RWPE2 (cell line): ENCODE measurements at regions not wholly inside any gene's neighbourhood (a gene's known extent, or its start where the extent isn't known, plus 50 kb on each side); places are given as distances from the start of the nearest gene placed in this dataset.
"Not testable (repeated sequence)": the region's sequence is repeated elsewhere in the genome, so short reads cannot be mapped to it uniquely, and the experiment has no call there.

Source experiments
- ATAC-seq: fragments of 200-7000 bp; cut with Tn5 transposase; 3 replicates; pipeline ENCODE4 v1.9.1; 2021; ENCODE audit warnings: low read depth
- DNase-seq: peaks from one replicate; pipeline ENCODE4 v3.0.0-alpha.2; 2020; ENCODE audit warnings: low spot score
- H3K27ac ChIP-seq: fragments of 450-650 bp; 2 replicates; pipeline ENCODE4 v1.5.1; 2017; ENCODE audit warnings: mild to moderate bottlenecking; ENCODE audit not compliant: poor library complexity, severe bottlenecking
- H3K27me3 ChIP-seq: fragments of 250-450 bp; sonication (Bioruptor Pico); 2 replicates; pipeline ENCODE4 v1.5.1; 2021; ENCODE audit warnings: mild to moderate bottlenecking, moderate library complexity; ENCODE audit not compliant: insufficient read depth, poor library complexity, severe bottlenecking
- H3K36me3 ChIP-seq: fragments of 250-450 bp; sonication (Bioruptor Pico); 2 replicates; pipeline ENCODE4 v1.5.1; 2020; ENCODE audit warnings: low read depth, mild to moderate bottlenecking, moderate library complexity
- H3K4me1 ChIP-seq: fragments of 250-450 bp; sonication (Bioruptor Pico); 2 replicates; pipeline ENCODE4 v1.5.1; 2021; ENCODE audit warnings: mild to moderate bottlenecking, moderate library complexity; ENCODE audit not compliant: insufficient read depth, poor library complexity, severe bottlenecking
- H3K4me3 ChIP-seq: fragments of 250-450 bp; sonication (Bioruptor Pico); 2 replicates; pipeline ENCODE4 v1.5.1; 2021; ENCODE audit warnings: mild to moderate bottlenecking, moderate library complexity; ENCODE audit not compliant: severe bottlenecking
- H3K9me3 ChIP-seq: fragments of 250-450 bp; sonication (Bioruptor Pico); 2 replicates; pipeline ENCODE4 v1.5.1; 2021; ENCODE audit warnings: mild to moderate bottlenecking, moderate library complexity; ENCODE audit not compliant: severe bottlenecking
- TF ChIP-seq, protein P1 (sequence below): fragments of 450-650 bp; IDR thresholded peaks from one replicate; pipeline ENCODE4 v1.5.1; 2017; ENCODE audit warnings: mild to moderate bottlenecking, moderate library complexity; ENCODE audit not compliant: poor library complexity, severe bottlenecking

DNA sequence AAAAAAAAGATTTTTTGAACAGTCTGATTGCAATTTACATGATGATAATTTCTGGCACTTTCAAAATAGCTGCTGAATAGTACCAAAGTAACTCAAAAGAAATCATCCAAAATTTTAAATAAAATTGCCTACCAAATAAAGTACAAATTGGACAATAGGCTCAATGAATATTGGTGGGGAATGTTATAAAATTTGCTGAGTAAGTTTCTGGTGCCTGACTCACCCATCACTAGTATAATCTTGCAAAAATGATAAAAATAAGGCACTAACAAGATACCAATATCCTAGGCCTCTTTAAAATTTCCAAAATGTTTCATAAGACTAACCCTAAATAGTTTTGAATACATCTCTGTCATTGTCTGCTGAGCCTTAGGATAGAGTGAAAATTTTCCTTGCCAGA is 145.3 kb upstream of the LRFN5 start:
- ATAC-seq (no peak), DNase-seq (no peak)
- no peaks in the 10 kb centered on the region for H3K36me3 ChIP-seq
- H3K4me1 ChIP-seq: no peaks in the 10 kb centered on the region
- TF ChIP-seq, protein P1, sequence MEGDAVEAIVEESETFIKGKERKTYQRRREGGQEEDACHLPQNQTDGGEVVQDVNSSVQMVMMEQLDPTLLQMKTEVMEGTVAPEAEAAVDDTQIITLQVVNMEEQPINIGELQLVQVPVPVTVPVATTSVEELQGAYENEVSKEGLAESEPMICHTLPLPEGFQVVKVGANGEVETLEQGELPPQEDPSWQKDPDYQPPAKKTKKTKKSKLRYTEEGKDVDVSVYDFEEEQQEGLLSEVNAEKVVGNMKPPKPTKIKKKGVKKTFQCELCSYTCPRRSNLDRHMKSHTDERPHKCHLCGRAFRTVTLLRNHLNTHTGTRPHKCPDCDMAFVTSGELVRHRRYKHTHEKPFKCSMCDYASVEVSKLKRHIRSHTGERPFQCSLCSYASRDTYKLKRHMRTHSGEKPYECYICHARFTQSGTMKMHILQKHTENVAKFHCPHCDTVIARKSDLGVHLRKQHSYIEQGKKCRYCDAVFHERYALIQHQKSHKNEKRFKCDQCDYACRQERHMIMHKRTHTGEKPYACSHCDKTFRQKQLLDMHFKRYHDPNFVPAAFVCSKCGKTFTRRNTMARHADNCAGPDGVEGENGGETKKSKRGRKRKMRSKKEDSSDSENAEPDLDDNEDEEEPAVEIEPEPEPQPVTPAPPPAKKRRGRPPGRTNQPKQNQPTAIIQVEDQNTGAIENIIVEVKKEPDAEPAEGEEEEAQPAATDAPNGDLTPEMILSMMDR: no peak
- no peak overlapping the region for H3K4me3 ChIP-seq
- H3K9me3 ChIP-seq: no peaks in the 10 kb centered on the region
- no peak overlapping the region for H3K27ac ChIP-seq
- H3K27me3 ChIP-seq: peaks cover 5% of the 10 kb centered on the region

DNA sequence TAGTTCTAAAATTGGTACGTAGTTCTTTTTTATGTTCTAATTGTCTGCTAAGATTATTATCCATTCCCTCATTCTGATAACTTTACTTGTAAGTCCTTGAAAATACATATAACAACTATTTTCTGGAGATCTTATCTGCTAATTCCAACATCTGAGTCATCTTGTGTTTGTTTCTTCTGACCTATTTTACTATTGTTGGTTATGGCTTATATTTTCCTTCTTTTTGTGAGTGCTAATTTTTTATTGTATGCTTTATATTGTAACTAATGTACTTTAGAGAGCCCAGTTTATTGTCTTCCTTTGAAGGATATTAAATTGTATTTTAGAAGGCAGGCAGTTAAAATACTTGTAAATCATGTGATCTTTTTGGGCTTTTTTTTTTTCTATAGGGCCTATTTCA is 149.3 kb upstream of the LRFN5 start:
- TF ChIP-seq, protein P1: no peak
- H3K36me3 ChIP-seq: no peaks in the 10 kb centered on the region
- H3K4me3 ChIP-seq: no peak overlapping the region
- H3K27me3 ChIP-seq: peaks cover 11% of the 10 kb centered on the region
- ATAC-seq (no peak), DNase-seq (no peak)
- H3K27ac ChIP-seq: no peak overlapping the region
- H3K4me1 ChIP-seq: no peaks in the 10 kb centered on the region
- H3K9me3 ChIP-seq: no peaks in the 10 kb centered on the region

DNA sequence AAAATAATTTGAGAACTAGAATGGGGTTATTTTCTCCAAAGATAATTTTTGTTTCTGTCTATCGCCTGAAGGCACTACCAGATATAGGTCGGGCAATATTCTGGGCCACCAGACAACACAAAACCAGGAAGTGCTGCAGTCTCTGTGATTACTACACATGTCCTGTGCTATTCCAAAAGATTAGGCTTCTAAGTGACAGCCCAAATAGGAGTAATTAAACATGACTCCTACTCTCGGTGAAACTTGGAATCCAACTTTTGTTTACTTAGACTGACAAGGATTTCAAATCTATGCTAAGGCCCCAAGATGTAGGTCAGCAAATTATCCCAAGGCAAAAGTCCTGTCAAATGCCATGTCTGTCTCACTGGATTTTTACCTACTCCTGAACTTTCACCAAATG is 157.6 kb upstream of the LRFN5 start:
- DNase-seq: no peak
- H3K4me1 ChIP-seq: no peaks in the 10 kb centered on the region

DNA sequence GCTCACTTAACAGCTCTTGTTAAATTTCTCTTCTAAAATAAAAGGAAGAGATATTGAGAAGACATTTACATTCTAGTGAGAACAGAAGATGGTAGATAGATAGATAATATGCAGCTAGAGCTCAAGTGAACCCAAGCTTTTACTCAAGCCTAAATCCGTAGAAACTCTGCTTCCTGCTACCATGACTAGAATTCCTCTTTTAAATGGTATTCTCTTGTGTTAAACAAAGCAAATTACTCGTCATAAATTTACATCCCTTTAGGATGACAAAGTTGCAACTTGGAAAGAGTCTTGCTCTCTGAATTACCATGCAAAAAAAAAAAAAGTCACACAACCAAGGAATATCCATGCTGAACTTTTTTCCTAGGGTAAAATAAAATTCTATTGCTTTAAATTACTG is 160.7 kb upstream of the LRFN5 start:
- Histone ChIP-seq H3K27ac (no peak overlapping the region), H3K4me3 (no peak overlapping the region), H3K27me3 (peaks cover 16% of the 10 kb centered on the region), H3K9me3 (no peaks in the 10 kb centered on the region), H3K36me3 (no peaks in the 10 kb centered on the region), H3K4me1 (no peaks in the 10 kb centered on the region)
- DNase-seq: no peak
- no peak for ATAC-seq
- TF ChIP-seq, protein P1: no peak

More for the DNA sequence above, 157.6 kb upstream of the LRFN5 start:
- TF ChIP-seq, protein P1: no peak
- ATAC-seq: no peak
- no peaks in the 10 kb centered on the region for H3K9me3 ChIP-seq
- H3K36me3 ChIP-seq: no peaks in the 10 kb centered on the region
- H3K27ac ChIP-seq: no peak overlapping the region
- H3K4me3 ChIP-seq: no peak overlapping the region
- H3K27me3 ChIP-seq: peaks cover 20% of the 10 kb centered on the region

DNA sequence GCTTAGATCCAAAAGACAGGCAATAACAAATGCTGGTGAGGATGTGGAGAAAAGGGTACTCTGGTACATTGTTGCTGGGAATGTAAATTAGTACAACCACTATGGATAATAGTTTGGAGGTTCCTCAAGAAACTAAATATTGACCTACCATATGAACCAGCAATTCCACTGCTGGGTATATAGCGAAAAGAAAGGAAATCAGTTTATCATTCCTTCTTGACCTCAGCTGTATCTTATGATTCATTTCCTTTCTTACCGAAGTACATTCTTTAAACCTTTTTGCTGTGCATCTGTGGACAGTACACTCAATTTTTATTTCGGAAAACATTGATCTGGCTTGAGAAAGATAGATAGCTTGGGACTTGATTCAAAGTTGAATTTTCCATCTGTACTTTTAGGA is 183.2 kb upstream of the LRFN5 start:
- ATAC-seq (no peak), DNase-seq (no peak)
- Histone ChIP-seq H3K36me3 (no peaks in the 10 kb centered on the region), H3K4me3 (no peak overlapping the region), H3K27ac (no peak overlapping the region), H3K27me3 (no peaks in the 10 kb centered on the region), H3K9me3 (no peaks in the 10 kb centered on the region), H3K4me1 (no peaks in the 10 kb centered on the region)
- TF ChIP-seq, protein P1: no peak

DNA sequence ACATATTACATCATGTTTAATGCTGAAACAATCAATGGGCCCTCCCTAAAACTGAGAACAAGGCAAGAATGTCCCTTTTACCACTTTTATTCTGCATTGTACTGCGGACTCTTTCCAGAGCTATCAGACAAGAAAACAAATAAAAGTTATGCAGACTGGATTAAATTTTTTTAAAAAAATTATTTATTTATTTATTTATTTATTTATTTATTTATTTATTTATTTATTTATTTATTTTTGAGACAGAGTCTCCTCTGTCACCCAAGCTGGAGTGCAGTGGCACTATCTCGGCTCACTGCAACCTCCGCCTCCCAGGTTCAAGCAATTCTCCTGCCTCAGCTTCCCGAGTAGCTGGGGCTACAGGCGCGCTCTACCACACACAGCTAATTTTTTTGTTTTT is 185.4 kb upstream of the LRFN5 start:
- not testable (repeated sequence) for H3K27ac ChIP-seq, H3K36me3 ChIP-seq, H3K27me3 ChIP-seq, H3K4me1 ChIP-seq, DNase-seq, ATAC-seq, H3K4me3 ChIP-seq, H3K9me3 ChIP-seq
